ENCODE measurements at regions not wholly inside any gene's neighbourhood (a gene's known extent, or its start where the extent isn't known, plus 50 kb on each side); places are given as distances from the start of the nearest gene placed in this dataset.

GRCh38 chr12:58710901-58711300 lies 209.4 kb downstream of the LRIG3 start:
- no peak for TF ChIP-seq CTCF (IDR thresholded peaks at IDR 0.05; ENCODE audit: insufficient read depth, low read length, severe bottlenecking)
- Histone ChIP-seq H3K27me3 (ENCODE audit: control insufficient read depth, insufficient read depth, low read length) (no peaks in the 10 kb centered on the region), H3K36me3 (ENCODE audit: control insufficient read depth, insufficient read depth, low read length) (no peaks in the 10 kb centered on the region), H3K4me3 (ENCODE audit: low read depth, low read length) (no peak overlapping the region)
- FAIRE-seq (no peak), DNase-seq (ENCODE audit: low read depth) (no peak)

GRCh38 chr12:58711974-58712373 lies 208.3 kb downstream of the LRIG3 start:
- TF ChIP-seq CTCF (IDR thresholded peaks at IDR 0.05; ENCODE audit: insufficient read depth, low read length, severe bottlenecking) = no peak
- DNase-seq (ENCODE audit: low read depth) (no peak), FAIRE-seq (no peak)
- Histone ChIP-seq H3K4me3 (ENCODE audit: low read depth, low read length) (no peak overlapping the region), H3K36me3 (ENCODE audit: control insufficient read depth, insufficient read depth, low read length) (no peaks in the 10 kb centered on the region), H3K27me3 (ENCODE audit: control insufficient read depth, insufficient read depth, low read length) (no peaks in the 10 kb centered on the region)

GRCh38 chr12:58712976-58713375 lies 207.3 kb downstream of the LRIG3 start:
- no peak for FAIRE-seq
- no peak for TF ChIP-seq CTCF (IDR thresholded peaks at IDR 0.05; ENCODE audit: insufficient read depth, low read length, severe bottlenecking)
- H3K27me3 ChIP-seq (ENCODE audit: control insufficient read depth, insufficient read depth, low read length) = no peaks in the 10 kb centered on the region
- H3K4me3 ChIP-seq (ENCODE audit: low read depth, low read length) = no peak overlapping the region
- DNase-seq (ENCODE audit: low read depth) = no peak
- no peaks in the 10 kb centered on the region for H3K36me3 ChIP-seq (ENCODE audit: control insufficient read depth, insufficient read depth, low read length)

- Histone ChIP-seq H3K36me3 (ENCODE audit: control insufficient read depth, insufficient read depth, low read length) (no peaks in the 10 kb centered on the region), H3K4me3 (ENCODE audit: low read depth, low read length) (no peak overlapping the region), H3K27me3 (ENCODE audit: control insufficient read depth, insufficient read depth, low read length) (no peaks in the 10 kb centered on the region)
- DNase-seq (ENCODE audit: low read depth) (no peak), FAIRE-seq (no peak)
- no peak for TF ChIP-seq CTCF (IDR thresholded peaks at IDR 0.05; ENCODE audit: insufficient read depth, low read length, severe bottlenecking)
Observed at GRCh38 chr12:58719161-58719560, 201.1 kb downstream of the LRIG3 start.

GRCh38 chr12:58720421-58720820 lies 199.9 kb downstream of the LRIG3 start:
- TF ChIP-seq CTCF (IDR thresholded peaks at IDR 0.05; ENCODE audit: insufficient read depth, low read length, severe bottlenecking) = no peak
- Histone ChIP-seq H3K27me3 (ENCODE audit: control insufficient read depth, insufficient read depth, low read length) (no peaks in the 10 kb centered on the region), H3K4me3 (ENCODE audit: low read depth, low read length) (no peak overlapping the region), H3K36me3 (ENCODE audit: control insufficient read depth, insufficient read depth, low read length) (no peaks in the 10 kb centered on the region)
- DNase-seq (ENCODE audit: low read depth) (no peak), FAIRE-seq (no peak)

GRCh38 chr12:58725400-58726105 lies 194.8 kb downstream of the LRIG3 start:
- DNase-seq (ENCODE audit: low read depth) = no peak
- H3K36me3 ChIP-seq (ENCODE audit: control insufficient read depth, insufficient read depth, low read length) = no peaks in the 10 kb centered on the region
- H3K4me3 ChIP-seq (ENCODE audit: low read depth, low read length) = no peak overlapping the region
- H3K27me3 ChIP-seq (ENCODE audit: control insufficient read depth, insufficient read depth, low read length) = no peaks in the 10 kb centered on the region
- FAIRE-seq = no peak
- TF ChIP-seq CTCF (IDR thresholded peaks at IDR 0.05; ENCODE audit: insufficient read depth, low read length, severe bottlenecking) = no peak

All from bronchial epithelial cell (primary cell).